Muscle of arm (tissue), 1 donor: ENCODE measurements at regions not wholly inside any gene's neighbourhood (a gene's known extent, or its start where the extent isn't known, plus 50 kb on each side); places are given as distances from the start of the nearest gene placed in this dataset.
A peak's percentile ranks its signal among the peaks of the same experiment; 100 is the strongest.
"Not testable (repeated sequence)": the region's sequence is repeated elsewhere in the genome, so short reads cannot be mapped to it uniquely, and the experiment has no call there.

ENCODE experiments used
- DNase-seq: peaks from one replicate; pipeline ENCODE4 v3.0.0-alpha.2; 2013

DNA sequence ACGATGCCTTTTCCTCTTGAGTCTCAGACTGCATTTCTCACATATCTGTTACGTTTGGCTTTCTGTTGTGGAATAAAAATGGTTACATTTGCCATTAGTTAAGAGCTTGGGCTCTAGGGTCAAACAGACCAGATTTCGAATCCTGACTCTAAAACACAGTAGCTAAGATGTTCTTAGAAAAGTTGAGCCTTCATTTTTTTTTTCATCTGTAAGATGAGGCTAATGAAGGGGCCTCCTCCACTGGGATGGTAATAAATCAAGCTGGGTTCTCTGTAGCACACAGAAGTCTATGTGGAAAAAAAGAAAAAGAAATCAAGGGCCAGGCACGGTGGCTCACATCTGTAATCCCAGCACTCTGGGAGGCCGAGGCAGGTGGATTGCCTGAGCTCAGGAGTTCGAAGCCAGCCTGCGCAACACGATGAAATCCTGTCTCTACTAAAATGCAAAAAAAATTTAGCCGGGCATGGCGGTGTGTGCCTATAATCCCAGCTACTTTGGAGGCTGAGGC, 49.9 kb upstream of the CAPRIN1 start:
- no peak for DNase-seq

DNA sequence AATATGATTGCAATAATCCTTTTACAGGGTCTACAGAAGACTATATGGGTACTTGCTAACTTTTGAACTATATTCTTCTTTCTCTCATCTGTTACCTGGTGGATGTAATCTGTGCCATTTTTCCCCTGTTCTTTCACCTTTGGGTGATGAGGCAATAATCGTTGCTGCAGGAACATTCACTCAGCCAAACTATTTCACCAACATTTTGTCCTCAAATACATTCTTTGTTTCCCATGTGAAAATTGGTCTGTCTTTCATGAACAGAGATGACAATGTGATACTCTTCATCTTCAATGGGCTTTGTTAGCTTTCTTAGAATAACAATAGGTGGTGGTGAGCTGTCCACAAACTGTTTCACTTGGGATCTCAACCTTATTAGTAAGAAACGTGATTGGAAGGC, 52.1 kb upstream of the CAPRIN1 start:
- DNase-seq, result no peak

DNA sequence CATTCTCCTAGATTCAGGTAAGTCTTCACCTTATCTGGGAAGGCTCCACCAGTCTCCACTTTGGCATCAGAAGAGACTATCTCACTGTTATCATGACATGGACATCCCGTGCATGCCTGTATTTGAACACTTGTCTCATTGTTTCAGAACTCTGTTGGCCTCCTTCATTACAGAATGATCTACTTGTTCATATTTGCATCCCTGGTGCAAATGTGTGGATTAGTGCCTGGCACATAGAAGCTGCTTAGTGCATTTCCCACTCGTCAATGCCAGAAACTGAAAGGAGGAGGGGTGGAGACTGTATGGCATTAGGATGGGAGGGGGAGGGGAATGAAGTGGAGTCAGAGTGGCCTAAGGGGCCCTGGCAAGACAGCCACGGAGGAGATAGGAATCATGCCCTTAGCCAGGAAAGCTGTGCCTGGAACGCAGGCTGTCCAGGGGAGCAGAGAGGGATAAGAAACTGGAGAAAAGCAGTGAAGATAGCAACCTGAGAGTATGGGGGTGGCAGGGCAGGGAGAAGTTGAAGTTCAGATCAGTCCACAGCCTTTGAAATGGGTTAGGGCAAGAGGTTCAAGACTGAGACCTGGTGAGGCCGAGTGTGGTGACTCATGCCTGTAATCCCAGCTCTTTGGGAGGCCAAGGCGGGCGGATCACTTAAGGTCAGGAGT, 53.8 kb upstream of the CAPRIN1 start:
- no peak for DNase-seq

DNA sequence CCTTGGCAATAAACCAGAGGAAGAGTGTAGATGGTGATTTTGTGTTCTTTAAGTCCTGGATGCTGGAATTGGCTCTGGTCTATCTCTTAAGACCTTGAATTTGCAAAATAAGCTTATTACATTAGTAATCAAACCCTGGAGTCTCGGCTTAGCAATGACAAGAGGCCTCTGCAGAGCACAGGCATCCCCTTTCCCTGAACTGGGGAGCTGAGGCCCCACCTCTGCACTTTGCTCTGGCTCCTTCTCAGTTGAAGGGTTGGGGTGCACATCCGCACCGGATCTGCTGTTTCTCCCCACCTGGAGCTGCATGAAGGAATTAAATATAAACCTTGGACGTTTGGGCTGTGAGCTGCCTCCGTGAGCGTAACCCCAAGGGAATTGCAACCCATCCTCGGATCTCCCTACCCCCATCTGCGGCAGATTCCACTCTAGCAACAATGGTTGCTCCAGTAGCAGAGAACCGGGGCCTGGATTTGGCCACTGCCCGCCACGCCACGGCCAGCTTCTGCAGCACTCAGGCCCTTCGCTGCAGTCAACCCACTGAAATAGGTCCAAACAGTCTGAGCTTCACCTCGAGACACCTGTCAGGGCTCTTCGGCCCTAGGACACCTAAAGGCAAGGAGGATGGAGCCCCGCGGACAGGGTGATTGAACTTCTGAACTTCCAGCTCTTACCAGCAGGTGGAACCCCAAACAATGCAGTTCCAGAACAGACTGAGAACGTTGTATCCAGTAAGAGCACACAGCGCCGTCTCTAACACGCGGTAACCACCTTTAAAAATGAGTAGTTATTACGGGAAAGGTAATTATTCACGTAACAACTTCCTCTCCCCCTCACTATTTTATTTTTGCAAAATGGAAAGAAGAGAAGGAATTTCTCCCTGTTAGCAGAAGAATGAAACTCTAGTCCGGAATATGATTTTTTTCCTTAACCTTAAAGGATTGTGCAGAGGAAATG, 54.8 kb upstream of the CAPRIN1 start:
- peak; percentile 65 for DNase-seq

DNA sequence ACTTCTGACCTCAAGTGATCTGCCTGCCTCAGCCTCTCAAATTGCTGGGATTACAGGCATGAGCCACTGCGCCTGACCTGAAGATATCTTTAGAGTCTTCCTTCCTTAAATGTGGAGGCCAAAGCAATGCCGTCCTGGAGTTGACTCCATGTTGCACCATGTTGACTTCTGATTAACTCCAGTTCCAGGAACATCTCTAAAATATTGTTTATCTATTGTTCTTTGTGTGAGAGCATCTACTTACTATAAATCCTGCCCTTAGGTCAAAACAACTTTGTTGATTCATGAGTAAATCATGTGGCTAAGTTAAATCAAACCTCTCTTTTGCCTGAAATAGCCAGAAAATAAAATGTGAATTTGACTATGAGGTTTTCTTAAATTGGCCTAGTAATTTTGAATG, 56.6 kb upstream of the CAPRIN1 start:
- no peak for DNase-seq

DNA sequence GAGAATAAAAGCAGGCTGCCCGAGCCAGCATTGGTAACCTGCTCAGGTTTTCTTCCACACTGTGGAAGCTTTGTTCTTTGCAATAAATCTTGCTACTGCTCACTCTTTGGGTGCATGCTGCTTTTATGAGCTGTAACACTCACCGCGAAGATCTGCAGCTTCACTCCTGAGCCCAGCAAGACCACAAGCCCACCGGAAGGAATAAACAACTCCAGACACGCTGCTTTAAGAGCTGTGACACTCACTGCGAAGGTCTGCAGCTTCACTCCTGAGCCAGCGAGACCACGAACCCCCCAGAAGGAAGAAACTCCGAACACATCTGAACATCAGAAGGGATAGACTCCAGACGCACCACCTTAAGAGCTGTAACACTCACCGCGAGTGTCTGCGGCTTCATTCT, 60.4 kb upstream of the CAPRIN1 start:
- DNase-seq, result not testable (repeated sequence)

DNA sequence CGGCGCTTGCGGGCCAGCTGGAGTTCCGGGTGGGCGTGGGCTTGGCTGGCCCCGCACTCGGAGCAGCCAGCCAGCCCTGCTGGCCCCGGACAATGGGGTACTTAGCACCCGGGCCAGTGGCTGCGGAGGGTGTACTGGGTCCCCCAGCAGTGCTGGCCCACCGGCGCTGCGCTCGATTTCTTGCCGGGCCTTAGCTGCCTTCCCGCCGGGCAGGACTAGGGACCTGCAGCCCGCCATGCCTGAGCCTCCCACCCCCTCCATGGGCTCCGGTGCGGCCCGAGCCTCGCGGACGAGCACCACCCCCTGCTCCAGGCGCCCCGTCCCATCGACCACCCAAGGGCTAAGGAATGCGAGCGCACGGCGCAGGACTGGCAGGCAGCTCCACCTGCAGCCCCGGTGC, 61.4 kb upstream of the CAPRIN1 start:
- DNase-seq, result not testable (repeated sequence)

DNA sequence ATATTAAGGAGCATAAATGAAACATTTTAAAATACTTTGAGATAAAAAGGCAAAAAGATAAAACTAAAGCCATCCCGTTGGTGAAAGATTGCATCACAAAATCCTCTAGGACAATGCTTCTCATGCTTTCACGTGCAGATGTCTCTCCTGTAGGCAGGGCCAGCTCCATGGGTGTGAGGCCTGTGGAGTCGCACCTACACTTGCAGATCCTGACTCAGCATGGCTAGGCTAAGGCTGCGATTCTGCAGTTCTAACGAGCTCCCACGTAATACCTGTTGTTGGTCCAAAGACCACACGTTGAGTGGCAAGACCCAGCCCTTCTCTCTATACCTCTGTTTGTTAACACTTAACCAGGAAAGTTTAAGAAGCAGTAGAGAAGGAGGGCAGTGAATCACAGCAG, 62.1 kb upstream of the CAPRIN1 start:
- no peak for DNase-seq

DNA sequence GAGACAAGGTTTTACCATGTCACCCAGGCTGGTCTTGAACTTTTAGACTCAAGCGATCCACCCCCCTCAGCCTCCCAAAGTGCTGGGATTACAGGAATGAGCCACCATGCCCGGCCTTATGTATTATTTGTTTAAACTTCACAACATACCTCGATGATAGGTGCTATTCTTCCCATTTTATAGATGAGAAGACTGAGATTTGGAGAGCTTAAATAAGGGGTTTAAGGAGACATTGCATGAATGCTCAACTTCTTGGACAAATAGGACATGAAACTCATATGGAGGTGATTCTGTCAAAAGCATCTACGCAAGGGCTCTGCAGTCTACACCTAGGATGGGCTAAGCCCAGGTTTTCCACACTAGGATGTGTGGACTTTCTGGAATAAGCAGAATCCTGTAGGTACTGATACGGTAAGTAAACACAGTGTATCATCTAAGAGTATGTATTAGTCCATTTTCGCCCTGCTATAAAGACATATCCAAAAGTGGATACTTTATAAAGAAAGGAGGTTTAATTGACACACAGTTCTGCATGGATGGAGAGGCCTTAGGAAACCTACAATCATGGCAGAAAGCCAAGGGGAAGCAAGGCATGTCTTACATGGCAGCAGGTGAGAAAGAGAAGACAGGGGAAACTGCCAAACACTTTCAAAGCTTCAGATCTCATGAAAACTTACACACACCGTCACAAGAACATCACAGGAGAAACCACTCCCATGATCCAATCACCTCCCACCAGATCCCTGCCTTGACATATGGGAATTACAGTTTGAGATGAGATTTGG, 62.8 kb upstream of the CAPRIN1 start:
- no peak for DNase-seq

DNA sequence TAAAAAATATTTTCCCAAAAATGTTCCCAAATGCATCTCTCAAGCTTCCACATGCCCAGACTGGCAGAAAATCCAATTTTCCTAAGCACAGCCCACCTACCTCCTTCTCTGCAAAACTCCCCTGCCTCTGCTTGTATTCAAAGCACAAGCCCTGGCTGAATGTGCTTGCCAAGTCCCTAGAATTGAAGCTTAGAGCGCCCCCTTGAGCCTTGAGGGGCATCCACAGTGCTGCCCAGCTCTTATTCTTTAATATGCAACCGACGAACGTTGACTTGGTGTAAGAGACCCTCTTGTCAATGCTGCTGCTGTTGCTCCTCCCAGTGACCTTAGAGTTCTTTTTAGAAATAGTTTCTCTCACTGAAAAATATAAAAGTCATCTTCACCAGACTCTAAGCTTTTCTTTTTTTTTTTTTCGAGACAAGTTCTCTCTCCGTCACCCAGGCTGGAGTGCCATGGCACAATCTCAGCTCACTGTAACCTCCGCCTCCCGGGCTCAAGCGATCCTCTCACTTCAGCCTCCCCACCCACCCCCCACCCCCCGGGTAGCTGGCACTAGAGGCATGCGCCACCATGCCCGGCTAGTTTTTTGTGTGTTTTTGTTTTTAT, 63.5 kb upstream of the CAPRIN1 start:
- DNase-seq, result peak; percentile 80

DNA sequence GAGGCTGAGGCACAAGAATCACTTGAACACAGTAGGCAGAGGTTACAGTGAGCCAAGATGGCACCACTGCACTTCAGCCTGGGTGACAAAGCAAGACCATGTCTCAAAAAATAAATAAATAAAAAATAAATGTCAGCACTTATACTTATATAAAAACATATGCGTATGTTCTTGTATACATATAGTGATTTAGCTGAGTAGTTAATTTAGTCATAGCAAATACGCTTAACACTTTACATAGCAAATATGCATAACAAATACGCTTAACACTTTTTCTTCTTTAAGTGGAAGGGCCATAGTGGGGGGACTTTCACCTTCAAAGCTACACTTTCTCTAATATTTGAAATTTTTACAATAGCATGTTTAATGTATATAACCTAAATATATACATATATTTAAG, 64.0 kb upstream of the CAPRIN1 start:
- no peak for DNase-seq

DNA sequence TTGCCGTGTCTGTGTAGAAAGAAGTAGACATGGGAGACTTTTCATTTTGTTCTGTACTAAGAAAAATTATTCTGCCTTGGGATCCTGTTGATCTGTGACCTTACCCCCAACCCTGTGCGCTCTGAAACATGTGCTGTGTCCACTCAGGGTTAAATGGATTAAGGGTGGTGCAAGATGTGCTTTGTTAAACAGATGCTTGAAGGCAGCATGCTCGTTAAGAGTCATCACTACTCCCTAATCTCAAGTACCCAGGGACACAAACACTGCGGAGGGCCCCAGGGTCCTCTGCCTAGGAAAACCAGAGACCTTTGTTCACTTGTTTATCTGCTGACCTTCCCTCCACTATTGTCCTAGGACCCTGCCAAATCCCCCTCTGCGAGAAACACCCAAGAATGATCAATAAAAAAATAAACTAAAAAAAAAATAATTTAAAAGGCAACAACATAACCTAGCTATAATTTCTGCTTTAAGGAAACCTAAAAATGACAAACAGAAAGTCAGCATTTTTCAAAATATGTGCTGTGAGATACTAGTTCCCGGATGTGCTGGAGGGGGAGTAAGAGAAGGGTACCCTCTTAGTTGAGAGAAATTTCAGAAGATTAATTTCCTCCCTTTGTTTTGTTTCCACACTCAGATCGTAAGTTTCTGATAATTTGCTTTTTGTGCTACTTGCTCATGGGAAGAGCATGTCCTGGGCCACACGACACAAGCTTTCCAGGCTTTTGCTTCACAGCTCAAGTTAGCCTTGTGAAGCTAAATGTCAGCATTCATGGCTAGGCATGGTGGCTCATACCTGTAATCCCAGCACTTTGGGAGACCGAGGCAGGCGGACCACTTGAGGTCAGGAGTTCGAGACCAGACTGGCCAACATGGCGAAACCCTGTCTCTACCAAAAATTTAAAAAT, 64.7 kb upstream of the CAPRIN1 start:
- not testable (repeated sequence) for DNase-seq

DNA sequence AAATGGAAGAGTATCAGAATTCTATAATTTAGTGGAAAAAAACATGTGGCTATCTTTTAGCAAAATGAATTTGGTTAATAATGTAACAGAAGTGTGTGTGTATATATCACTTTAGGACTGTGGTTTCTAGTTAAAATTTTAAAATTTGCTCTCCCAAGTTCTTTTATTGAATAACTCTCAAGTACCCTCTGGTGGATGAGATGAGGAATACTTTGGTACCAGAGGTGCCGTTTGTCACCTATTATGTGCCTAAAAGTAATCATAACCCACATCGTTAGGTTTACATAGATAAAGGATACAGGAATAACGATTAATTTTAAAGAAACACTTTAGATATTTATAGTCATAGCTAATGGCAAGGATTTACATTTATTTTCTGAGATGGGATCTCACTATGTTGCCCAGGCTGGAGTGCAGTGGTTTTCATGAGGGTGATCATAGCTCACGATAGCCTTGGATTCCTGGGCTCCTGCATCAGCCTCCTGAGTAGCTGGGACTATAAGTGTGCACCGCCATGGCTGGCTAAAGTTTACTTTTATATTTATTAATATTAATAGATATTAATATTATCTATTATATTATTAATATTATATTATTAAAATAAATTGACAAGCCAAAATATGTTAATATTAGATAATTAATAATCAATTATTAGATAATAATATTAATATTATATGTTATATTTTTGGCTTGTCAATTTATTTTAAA, 66.7 kb upstream of the CAPRIN1 start:
- DNase-seq, result no peak

DNA sequence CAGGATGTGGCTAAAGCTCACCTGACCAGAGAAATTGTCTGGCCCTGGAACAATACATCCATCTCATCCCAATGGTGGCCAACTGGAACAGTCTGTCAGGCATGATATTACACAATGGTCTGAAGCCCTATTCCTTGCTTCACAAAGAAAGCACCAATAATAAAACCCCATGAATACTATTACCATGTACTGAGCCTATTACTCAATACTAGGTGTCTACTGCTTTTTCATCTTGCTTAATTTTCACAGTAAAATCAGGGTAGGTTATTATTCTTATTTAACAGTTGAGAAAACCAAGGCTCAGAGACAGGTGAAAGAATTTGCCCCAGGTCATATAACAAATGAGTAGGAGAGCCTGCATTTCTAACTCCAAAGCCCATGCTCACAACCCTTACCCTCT, 68.9 kb upstream of the CAPRIN1 start:
- DNase-seq, result no peak

DNA sequence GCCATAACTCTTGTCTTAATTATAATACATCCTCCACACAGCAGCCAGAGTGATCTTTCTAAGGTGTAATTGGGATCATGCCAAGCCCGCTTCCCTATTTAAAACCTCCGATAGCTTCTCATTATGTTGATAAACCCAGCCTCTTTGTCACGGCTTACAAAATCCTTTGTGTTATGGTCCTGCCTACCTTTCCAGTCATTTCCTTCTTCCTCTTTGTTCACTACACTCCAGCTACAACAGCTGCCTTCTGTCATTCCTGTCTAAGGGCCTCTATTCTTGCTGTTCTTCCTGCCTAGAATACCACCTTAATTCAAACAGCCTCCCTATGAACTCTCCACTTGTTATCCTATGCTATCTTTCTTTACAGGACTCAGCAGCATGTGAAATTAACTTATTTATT, 70.6 kb upstream of the CAPRIN1 start:
- DNase-seq, result no peak

DNA sequence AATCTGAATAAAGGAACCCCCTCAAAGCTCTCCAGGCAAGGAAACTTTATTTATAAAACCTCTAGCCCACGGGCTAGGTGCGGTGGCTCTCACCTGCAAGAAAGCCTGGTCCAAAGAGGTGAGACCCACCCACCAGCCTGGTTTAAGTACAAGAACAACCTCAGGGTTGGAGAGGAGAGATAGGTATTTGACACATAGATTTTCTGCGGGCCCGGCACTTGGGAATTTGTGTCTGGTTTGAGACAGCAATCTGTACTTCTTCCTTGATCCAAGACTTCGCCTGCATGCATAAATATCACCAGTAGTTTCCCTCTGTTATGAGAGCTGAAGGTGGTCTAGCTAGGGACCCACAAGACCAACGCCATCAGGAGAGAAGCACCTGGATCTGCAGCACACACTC, 73.2 kb upstream of the CAPRIN1 start:
- DNase-seq, result no peak

DNA sequence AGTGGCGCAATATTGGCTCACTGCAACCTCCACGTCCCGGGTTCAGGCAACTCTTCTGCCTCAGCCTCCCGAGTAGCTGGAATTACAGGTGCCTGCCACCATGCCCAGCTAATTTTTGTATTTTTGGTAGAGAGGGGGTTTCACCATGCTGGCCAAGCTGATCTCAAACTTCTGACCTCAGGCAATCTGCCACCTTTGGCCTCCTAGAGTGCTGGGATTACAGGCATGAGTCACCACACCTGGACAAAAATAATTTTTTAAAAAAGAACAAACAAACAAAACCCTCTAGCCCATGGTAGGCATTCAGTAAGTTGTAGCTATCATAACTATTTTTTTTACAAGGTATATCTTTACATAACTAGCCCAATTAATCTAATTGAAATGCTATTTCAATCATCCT, 73.9 kb upstream of the CAPRIN1 start:
- DNase-seq, result no peak

DNA sequence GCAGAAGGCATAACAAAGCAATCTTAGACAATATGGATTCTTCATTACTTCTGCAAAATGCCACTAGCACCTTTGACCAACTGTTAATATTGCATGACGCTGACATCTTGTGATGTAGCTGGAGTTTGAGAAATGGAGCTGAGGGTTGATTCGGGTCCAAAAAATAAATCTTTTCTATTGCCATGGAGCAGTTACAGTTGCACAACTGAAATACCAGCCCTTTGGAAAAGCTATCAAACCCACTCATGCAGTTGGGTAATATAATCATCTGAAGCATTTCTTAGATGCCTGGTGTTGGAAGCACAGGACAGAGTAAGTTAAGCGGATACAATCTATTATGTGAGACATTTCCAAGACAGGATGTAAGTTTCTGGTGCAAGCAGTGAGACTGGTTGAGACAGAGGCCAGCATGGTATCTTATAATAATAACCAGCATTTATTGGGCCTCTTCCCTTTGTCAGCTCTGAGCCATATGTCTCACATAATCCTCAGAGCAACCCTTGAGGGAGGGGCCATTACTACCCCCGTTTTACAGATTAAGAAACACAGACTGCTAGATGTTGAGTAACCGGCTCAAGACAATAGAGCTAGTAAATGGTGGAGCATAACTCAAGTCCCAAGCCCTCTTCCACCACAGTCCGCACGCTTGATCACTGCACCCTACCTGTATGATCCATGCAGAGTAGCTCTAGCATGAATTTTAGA, 74.9 kb upstream of the CAPRIN1 start:
- no peak for DNase-seq

DNA sequence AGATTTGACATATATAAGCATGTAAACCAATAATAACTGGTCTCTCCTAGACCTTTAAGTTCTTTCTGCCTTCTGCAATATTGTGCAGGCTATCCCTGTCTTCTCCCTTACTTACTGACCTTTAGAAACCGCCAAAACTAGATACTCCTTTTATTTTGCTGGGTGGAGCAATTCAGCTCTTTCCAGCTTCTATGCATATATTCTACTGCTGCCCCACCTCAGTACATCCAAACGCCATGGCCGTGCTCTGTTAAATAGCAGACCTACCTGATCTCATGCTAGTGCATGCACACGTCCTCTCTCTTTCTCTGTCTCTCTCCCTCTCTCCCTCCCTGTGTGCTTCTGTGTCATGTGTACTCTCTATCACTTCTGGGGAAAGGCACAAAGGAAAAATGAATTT, 76.7 kb upstream of the CAPRIN1 start:
- no peak for DNase-seq
